Tongue (tissue), 1 donor: ENCODE measurements at regions not wholly inside any gene's neighbourhood (a gene's known extent, or its start where the extent isn't known, plus 50 kb on each side); places are given as distances from the start of the nearest gene placed in this dataset.

Experiments
- DNase-seq: peaks from one replicate; pipeline ENCODE4 v3.0.0-alpha.2; 2015

DNA sequence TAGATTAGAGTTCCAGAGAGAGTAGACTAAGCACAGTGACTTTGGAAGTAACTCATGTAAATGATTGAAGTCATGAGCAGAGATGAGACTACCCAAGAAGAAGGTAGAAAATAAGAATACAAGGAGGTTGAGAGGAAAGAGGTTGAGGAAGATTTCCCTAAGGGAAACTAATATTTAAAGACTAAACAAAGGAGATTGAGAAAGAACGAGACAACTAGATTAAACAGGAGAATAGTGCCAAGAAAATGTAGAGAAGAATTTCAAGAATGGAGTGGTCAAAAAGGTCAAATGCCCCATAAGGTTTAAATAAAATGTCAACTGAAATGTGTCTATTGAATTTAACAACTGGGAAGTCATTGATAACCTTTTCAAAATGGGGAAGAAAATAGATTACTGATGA lies 59.0 kb downstream of the RPS29 start:
- no peak for DNase-seq

DNA sequence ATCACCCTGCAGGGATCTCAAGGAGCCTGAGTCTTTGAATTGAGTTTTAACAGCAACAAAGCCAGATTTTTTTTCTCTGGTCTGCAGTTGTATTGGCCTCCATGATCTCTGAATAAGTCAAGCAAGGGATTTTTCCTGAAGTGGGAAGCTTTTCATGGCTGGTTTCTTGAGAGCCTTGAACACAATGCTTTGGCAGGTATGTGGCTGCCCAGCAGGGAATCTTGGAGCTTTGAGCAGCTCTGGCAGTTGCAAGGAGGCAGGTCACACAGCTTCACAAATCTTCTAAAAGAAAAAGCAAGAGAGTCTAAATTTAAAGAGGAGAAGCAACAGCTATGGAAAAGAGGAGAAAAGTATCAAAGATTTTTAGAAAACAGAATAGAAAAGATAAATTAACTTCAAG lies 60.1 kb downstream of the RPS29 start:
- DNase-seq: no peak

DNA sequence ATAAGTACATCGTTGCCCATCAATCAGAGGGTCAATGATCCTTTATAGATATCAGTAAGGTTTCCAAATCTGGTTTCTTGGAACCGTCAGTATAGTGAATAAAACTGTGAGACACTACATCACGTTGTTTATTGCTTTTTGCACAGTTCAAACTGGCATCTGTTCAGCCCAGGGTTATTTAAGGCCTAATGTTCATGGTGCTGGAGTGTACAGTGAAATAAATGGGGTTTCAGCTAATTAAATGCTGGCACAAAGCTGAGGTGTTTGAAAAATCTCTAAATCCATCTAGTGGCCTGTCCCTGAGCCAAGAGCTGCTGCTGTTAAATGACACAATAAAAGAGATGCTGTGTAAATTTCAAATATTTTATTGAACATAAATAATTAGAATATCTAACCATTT lies 69.9 kb downstream of the RPS29 start:
- peak; percentile 3 for DNase-seq

DNA sequence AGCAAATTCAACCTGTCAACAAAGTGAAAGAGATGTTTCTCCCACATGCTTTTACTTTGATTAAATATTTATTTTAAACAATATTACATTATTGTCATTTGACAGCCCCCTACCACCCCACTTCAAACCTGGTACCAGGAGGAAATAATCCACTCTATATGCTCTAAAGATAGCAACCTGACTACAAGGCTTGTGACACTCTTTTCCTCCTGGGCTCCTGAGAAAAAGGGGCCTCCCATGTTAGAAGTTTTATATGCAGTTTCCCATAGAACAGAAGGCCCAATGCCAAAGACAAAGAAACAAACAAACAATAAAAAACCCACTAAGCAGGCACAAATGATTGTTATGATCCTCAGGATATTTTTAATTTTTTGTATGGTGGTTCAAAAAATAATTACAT lies 73.6 kb downstream of the RPS29 start:
- DNase-seq: no peak

DNA sequence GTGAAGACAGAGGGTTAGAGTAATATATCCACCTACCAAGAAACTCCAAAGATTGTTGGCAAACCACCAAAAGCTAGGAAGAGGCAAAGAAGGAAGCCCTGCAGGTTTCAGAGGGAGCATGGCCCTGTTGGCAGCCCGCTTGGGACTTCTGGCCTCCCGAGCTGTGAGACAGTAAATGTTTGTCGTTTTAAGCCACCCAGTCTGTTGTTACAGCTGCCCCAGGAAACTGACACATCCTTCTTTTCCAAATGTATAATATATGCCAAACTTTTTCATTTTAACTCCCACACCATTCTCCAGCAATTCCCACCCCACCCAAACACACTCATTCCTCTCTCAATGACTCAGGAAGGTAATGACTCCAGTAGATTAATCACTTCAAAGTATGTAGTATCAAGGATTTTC lies 74.0 kb downstream of the RPS29 start:
- DNase-seq: peak; percentile 8

DNA sequence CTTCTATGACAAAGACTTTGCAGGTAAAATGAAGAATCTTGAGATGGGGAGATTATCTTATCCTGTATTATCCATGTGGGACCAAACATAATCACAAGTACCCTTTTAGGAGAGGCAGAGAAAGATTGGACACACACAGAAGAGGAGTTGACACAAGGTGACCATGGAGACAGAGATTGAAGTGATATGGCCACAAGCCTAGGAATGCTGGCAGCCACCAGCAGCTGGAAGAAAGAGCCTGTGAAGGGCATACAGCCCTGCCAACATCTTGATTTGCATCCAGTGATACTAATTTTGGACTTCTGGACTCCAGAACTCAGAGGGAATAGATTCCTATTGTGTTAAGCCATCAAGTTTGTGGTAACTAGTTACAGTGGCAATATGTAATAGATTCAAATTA lies 78.1 kb downstream of the RPS29 start:
- no peak for DNase-seq

DNA sequence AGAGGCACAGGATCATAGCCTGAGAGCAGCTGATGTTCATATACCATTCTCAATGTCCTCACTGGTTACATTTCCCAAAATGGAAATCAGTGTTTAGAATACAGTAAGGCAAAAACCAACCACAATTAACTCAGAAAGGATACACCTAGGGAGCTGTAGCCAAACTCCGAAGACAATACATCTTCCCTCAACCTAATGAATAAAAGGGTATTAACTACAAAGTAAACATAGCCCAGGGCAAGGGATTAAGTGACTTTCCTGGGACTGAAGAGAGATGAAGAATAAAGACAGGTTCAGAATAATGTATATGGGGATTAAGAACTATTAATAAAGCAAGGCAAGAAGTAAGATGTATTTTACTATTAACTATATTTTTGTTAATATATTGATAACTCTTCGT lies 79.5 kb downstream of the RPS29 start:
- no peak for DNase-seq

DNA sequence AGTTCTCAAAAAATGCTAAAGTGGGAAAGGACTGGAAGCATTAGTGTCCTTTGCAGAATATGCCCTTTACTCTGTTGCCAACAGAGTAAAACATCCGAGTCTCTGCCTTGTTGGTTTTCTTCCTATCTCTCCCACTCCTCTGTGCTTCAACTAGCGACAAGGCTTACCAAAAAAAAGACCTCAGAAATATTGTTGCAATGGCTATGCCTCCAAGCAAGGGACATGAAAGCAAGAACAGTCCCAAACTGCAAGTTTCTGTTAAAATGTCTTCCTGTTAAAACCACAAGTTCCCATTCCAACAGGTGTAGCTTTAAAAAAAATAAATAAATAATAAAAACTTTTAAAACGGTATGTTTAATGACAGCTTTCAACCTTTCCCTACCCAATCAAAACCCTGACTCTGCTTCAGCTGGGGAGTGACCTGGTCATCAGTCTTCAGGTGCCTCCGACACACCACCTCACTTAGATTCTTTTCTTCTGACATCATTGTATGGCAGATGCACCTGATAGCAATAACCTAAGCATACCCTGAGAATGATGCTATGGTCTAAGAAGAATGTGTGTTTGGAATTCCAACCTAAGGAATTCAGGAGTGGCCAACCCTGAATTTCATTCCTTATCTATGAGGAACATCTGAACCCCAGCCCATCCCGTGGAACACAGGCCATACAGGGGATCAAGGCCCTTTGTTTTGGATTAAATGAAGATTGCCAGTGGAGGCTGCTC lies 81.0 kb downstream of the RPS29 start:
- DNase-seq: no peak

DNA sequence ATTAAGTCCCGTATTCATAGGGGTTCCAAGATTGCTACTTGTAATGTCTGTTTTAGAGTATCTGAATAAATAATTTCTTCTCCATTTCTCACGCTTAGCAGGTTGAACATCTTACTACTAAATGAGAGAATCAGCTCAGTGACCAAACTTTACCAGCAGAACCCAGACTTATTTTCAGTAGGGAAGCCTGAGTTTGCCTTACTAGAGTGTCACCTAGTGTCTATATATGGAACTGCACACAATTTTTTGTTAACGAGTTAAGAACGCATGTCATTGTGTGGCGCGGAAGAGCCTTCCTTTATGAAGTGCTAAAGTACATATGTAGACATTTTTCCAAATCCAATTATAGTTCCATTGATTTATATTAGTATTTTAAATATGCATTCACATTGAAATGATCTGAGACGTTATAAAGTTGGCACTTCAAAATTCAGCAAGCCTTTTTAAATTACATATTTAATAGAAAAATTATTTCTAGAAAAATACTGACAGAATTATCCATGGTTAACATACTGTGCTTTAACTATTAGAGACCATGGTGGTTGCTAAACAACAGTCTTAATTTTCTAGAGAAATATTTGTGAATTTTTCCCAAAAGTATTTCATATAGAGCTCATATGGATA lies 88.3 kb downstream of the RPS29 start:
- peak; percentile 81 for DNase-seq

DNA sequence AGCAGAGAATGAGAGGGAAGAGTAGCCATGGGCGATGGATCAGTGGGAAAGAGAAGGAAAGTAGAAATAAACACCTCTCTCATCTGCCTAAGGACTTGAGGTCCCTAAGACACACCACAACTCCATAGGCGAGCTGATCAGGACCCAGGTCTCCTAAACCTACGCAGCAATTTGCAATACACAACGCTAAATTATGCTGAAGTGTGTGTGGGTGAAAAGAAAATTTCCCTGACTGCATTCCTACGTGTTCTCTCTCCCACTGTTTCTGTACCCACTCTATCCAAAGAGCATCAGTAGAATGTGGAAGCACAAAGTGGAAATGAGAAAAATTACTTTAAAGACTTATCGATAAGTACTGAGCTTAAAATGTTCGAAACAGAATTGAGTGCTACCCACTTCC lies 88.9 kb downstream of the RPS29 start:
- no peak for DNase-seq

DNA sequence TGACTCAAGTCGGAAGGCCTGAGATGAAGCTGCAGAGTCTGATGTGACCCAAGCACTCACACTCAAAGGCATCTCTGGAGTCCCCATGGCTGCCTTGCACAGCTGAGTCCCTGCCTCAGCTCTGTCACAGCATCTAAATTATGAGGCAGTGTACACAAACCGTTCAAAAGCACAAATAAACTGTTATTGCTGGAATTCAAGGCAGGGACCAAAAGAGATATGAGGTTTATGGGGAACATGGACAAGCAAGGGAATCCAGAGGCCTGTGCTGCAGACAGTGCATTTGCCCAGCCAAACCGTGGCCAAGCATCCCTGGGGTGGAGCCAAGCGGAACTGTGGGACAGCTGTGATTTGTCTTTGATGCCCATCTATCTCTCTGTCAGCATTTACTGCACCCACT lies 91.3 kb downstream of the RPS29 start:
- DNase-seq: no peak

DNA sequence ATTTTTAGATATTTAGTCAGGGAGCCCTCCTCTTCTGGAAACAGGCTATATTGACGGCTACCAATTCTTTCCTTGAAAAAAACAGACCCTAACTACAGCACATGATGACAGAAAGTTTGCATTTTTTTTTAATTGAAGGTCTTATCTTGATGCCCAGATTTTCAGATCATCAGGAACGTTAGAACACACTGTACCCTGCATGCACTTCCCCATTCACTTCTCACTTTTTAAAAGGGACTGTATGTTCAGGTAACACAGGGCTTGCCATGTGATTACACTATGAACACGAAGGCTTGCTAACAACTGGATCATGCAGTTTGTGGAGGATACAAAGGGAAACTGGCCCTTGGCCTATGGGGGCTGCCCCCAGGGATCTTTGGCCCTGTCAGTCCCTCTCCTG lies 92.6 kb downstream of the RPS29 start:
- no peak for DNase-seq

DNA sequence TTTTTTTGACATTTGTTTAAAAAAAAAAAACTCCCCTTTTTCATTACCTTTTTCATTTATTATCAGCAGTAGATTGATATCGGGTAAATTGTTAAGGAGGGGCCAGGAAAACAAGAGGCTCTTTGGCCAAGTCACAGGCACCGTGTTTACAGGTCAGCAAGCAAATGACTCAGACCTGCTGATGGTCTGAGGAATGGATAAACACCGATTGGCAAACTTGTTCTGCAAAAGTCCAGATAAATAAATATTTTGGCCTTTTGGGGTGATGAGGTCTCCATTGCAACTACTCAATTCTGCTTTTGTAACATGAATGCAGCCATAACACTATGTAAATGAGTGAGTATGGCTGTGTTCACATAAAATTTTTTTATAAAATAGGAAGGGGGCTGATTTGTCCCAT lies 94.0 kb downstream of the RPS29 start:
- no peak for DNase-seq

DNA sequence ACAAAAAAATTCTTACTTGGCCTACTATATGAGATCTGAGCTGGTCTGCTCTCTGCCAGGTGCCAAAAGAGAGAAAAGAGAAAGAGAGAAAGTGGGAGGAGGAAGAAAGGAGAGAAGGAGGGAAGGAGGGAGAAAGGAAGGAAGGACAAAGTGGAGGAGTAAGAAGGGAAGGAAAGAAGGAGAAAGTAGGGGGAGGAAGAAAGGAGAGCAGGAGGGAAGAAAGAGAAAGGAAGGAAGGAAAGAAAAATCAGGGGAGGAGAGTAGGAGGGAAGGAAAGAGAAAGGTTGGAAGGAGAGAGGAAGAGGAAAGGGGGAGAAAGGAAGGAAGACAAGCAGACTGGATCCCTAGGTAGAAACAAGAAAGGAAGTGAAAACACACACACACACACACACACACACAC lies 96.8 kb downstream of the RPS29 start:
- DNase-seq: no peak

DNA sequence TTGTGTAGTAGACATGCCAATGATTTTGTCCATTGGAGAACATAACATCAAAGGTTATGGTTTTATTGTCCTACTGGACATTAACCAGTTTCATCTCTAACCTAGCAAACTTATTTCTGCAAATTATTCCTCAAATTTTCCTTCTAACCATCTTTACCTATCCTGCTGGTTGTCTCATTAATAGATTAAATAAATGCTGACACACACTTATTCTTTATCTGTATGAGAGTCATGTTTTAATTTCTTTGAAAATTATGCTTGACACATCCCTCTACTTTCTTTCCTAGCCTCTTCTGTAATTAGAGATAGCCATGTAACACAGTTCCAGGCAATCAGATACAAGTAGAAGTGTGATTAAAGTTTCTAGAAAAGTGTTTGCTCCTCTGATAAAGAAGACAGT lies 98.9 kb downstream of the RPS29 start:
- no peak for DNase-seq

DNA sequence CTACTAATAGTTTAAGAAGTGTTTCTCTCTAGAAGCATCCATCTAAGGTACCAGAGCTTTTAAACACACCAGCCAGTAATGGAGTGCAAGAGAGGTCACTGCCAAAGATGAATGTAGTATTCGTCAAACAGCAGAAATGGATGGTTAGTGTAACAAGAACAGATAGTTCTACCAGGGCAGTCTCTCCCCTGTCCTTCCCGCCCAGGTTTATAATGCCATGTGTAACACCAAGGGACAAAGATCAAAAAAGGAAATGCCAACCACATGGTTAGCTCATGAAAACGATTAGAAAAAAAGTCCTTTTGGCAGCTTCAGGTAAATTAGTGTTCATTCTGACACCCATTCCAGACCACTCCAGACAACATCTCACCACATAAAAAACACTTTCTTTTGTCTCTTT lies 100.9 kb downstream of the RPS29 start:
- DNase-seq: no peak

DNA sequence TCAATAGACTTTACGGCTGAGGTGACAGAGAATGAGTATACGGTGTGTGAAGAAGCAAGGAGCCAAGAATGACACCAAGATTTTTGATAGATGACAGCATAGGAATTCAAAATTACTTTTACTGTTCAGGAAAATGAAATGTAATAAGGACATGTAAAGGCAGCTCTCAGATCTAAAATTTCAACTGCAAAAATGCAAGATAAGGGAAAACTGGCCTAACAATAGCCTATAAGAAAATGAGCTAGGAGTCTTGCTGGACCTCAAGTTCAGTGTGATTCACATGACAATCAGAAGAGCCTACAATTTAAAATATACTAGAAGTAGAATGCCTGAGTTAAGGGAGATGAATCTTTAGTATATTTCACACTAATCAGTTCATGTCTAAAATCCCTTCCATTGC lies 102.0 kb downstream of the RPS29 start:
- no peak for DNase-seq

DNA sequence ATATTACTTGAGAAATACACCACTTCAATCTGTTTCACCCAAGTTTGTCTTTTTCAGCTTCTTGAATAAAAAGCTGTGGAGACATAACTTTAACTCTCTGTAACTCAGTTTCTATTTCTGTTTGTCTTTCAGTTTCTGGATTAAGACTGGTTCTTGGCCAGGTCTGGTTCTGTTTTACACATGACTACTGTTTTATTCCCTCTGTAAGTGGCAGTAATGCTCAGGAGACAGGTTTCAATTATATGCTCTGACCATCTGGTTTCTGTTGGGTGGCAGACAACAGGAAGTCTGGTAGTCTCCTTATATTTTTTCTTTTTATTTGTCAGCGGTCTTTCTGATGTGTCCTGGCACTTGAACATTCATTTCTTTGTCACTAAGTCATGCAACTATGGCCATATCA lies 102.9 kb downstream of the RPS29 start:
- no peak for DNase-seq

DNA sequence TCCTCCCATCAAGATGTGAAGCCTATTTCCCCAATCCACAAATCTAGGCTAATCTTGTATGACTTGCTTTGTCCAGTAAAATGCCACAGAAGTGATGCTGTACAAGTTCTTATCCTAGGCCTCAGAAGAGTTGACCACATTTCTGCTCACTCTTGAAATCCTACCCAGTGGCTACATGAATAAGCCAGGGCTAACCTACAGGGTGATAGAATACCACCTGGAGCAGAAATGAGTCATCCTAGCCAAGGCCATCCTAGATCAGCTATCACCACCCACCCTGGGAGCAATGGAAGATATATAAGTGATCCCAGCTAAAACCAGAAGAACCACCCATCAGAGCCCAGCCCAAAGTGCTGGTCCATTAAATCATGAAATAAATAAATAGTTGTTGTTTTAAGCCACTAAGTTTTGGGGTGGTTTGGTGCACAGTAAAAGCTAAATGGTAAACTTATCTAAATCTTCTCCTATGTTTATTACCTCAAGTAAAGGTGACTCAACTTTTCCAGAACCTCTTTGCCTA lies 105.1 kb downstream of the RPS29 start:
- no peak for DNase-seq

DNA sequence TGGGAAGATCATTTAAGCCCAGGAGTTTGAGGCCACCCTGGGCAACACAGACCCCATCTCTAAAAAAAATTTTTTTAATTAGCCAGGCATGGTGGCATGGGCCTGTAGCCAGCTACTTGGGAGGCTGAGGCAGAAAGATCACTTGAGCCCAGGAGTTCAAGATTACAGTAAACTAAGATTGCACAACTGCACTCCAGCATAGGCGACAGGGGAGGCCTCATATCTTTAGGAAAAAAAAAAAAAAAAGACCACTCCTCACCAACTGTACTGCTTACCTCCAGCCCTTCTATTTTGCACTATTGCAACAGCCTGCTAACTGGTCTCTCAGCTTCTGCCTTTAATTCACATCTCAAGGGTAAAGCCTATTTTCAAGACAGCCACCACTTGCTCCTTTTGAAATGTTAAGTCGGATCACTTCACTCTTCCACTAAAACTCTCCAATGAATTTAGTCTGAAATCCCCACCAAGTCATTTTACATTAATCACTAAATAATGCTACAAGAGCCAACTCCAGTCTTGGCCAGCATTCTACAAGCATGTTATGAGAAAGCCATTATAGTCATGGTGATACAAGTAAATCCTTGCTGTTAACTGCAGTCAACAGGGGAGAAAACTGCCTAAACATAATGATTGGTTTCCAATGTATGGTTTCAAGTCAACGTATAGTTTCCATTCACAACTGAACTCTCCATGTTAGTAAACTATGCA lies 106.0 kb downstream of the RPS29 start:
- DNase-seq: no peak

DNA sequence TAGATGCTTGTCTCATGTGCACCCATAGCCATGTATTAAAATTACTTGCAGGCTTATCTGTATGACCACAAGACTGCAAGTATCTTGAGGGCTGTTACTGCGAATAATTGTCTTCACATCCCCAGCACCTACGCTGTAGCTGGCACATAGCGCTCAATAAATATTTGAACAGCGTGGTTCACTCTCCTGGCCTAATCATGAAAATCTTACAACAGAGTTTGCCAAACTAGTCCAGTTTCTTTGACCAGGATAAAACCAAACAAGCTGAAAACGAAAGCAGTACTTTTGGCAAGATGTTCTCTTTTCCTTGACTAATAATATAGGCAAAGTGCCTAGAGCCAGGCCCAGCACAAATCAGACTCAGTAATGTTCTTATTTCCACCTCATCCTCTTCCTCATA lies 106.7 kb downstream of the RPS29 start:
- no peak for DNase-seq

DNA sequence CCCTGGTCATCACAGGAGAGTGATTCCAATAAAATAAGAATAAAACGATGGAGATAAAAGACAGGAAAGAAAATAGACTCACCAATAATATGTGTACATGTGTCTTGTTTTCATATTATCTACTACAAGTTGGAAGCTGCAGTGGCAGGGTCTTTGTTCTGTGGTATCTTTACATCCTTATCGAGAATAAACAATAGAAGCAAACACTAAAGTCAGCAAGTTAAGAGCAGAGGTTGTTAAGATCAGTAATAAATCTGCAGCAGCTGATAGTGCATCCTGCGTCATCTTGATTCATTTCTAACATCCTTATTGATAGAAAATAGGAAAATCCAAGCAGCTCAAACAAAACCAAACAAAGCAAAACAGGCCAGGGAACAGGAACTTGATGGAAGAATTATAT lies 107.4 kb downstream of the RPS29 start:
- DNase-seq: no peak

DNA sequence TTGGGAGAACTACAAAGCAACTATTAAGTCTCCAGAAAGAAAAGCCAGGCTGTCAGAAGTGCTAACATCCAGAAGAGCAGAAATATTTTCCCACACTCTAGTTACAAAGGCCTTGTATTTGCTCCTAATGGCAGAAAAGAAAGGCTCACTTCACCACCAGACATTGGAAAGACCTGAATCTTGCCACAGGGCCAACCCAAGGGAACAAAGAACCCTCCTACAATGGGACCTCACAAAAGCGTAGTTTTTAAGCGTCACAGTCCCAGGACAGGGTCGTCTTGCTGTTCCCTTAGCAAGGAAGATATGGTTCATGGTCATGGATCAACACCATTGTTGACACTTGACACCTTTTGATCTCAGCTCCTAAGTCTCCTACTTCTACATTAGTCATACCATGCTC lies 119.1 kb downstream of the RPS29 start:
- no peak for DNase-seq

DNA sequence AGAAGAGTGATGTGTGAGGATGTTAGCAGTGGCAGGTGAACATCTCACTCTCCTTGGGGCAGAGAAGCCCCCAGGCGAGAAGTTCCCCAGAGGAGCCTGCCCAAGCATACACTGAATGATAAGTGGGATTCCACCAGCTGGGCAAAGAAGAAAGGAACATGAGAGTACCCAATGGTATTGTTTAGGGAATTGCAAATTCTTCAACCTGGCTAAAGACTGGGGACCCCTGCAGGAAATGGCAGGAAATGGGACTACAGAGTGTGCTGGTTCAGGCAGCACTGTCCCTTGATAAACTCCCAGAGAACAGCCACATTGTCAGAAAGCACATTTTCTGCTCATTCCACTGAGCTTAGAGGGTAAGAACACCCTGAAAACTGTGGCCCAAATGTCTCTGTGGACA lies 121.3 kb downstream of the RPS29 start:
- no peak for DNase-seq
